ENCODE measurements at regions not wholly inside any gene's neighbourhood (a gene's known extent, or its start where the extent isn't known, plus 50 kb on each side); places are given as distances from the start of the nearest gene placed in this dataset.

- no peak overlapping the region for H3K4me3 ChIP-seq (ENCODE audit: low read depth, low read length)
- TF ChIP-seq CTCF (IDR thresholded peaks at IDR 0.05; ENCODE audit: borderline replicate concordance, insufficient read depth, low read depth, low read length) = no peak
These were observed 497.8 kb downstream of the PLA2G4A start for GRCh38 chr1:187326557-187326956.

- H3K4me3 ChIP-seq (ENCODE audit: low read depth, low read length) = no peak overlapping the region
- TF ChIP-seq CTCF (IDR thresholded peaks at IDR 0.05; ENCODE audit: borderline replicate concordance, insufficient read depth, low read depth, low read length) = no peak
These were observed 507.9 kb downstream of the PLA2G4A start for GRCh38 chr1:187336441-187337168.

GRCh38 chr1:187338762-187339412 lies 510.1 kb downstream of the PLA2G4A start:
- H3K4me3 ChIP-seq (ENCODE audit: low read depth, low read length) = no peak overlapping the region
- TF ChIP-seq CTCF (IDR thresholded peaks at IDR 0.05; ENCODE audit: borderline replicate concordance, insufficient read depth, low read depth, low read length) = no peak

- no peak for TF ChIP-seq CTCF (IDR thresholded peaks at IDR 0.05; ENCODE audit: borderline replicate concordance, insufficient read depth, low read depth, low read length)
- H3K4me3 ChIP-seq (ENCODE audit: low read depth, low read length) = no peak overlapping the region
These were observed 513.7 kb downstream of the PLA2G4A start for GRCh38 chr1:187342495-187342894.

GRCh38 chr1:187374082-187374481 lies 545.3 kb downstream of the PLA2G4A start:
- TF ChIP-seq CTCF (IDR thresholded peaks at IDR 0.05; ENCODE audit: borderline replicate concordance, insufficient read depth, low read depth, low read length) = no peak
- no peak overlapping the region for H3K4me3 ChIP-seq (ENCODE audit: low read depth, low read length)

- no peak for TF ChIP-seq CTCF (IDR thresholded peaks at IDR 0.05; ENCODE audit: borderline replicate concordance, insufficient read depth, low read depth, low read length)
- H3K4me3 ChIP-seq (ENCODE audit: low read depth, low read length) = no peak overlapping the region
These were observed 546.0 kb downstream of the PLA2G4A start for GRCh38 chr1:187374742-187375141.

GRCh38 chr1:187383366-187383765 lies 554.6 kb downstream of the PLA2G4A start:
- 0 out of 2 replicates have a peak, but pooled peaks have one; percentile 6 for TF ChIP-seq CTCF (IDR thresholded peaks at IDR 0.05; ENCODE audit: borderline replicate concordance, insufficient read depth, low read depth, low read length)
- H3K4me3 ChIP-seq (ENCODE audit: low read depth, low read length) = no peak overlapping the region

Data from GM12875 (cell line).